GM23248 (cell line): ENCODE measurements at regions not wholly inside any gene's neighbourhood (a gene's known extent, or its start where the extent isn't known, plus 50 kb on each side); places are given as distances from the start of the nearest gene placed in this dataset.
"Not testable (repeated sequence)": the region's sequence is repeated elsewhere in the genome, so short reads cannot be mapped to it uniquely, and the experiment has no call there.

Source experiments
- DNase-seq: peaks from one replicate; pipeline ENCODE4 v3.0.0-alpha.2; 2015
- H2AFZ ChIP-seq: fragments of 200-600 bp; sonication (generic); 2 replicates; pipeline ENCODE4 v1.6.1; 2016; ENCODE audit warnings: antibody characterized with exemption
- H3F3A ChIP-seq: fragments of 200-600 bp; sonication (generic); 2 replicates; pipeline ENCODE4 v1.6.1; 2016; ENCODE audit warnings: mild to moderate bottlenecking, antibody characterized with exemption, mixed run types; ENCODE audit not compliant: insufficient read depth
- H3K27ac ChIP-seq: fragments of 200-600 bp; sonication (generic); 2 replicates; pipeline ENCODE4 v1.5.1; 2016; ENCODE audit warnings: mild to moderate bottlenecking
- H3K27me3 ChIP-seq: fragments of 200-600 bp; sonication (generic); replicated peaks from 2 replicates; pipeline ENCODE4 v1.6.1; 2016; ENCODE audit warnings: mild to moderate bottlenecking; ENCODE audit not compliant: insufficient read depth
- H3K36me3 ChIP-seq: fragments of 200-600 bp; sonication (generic); 2 replicates; pipeline ENCODE4 v1.6.1; 2016; ENCODE audit warnings: low read depth, mild to moderate bottlenecking
- H3K4me1 ChIP-seq: fragments of 200-600 bp; sonication (generic); 2 replicates; pipeline ENCODE4 v1.6.1; 2016; ENCODE audit warnings: mild to moderate bottlenecking; ENCODE audit not compliant: insufficient read depth
- H3K4me2 ChIP-seq: fragments of 200-600 bp; sonication (generic); one replicate; pipeline ENCODE4 v1.6.1; 2016; ENCODE audit warnings: mild to moderate bottlenecking; ENCODE audit not compliant: unreplicated experiment
- H3K4me3 ChIP-seq: fragments of 200-600 bp; sonication (generic); 2 replicates; pipeline ENCODE4 v1.5.1; 2016; ENCODE audit warnings: mild to moderate bottlenecking
- H3K79me2 ChIP-seq: fragments of 200-600 bp; sonication (generic); 2 replicates; pipeline ENCODE4 v1.6.1; 2016; ENCODE audit warnings: mild to moderate bottlenecking; ENCODE audit not compliant: insufficient read depth
- H3K9ac ChIP-seq: fragments of 200-600 bp; sonication (generic); 2 replicates; pipeline ENCODE4 v1.6.1; 2016; ENCODE audit warnings: mild to moderate bottlenecking
- H3K9me2 ChIP-seq: fragments of 200-600 bp; sonication (generic); 2 replicates; pipeline ENCODE4 v1.6.1; 2016; ENCODE audit warnings: mixed run types, mild to moderate bottlenecking, moderate library complexity; ENCODE audit not compliant: insufficient read depth
- H3K9me3 ChIP-seq: fragments of 200-600 bp; sonication (generic); one replicate; pipeline ENCODE4 v1.6.1; 2017; ENCODE audit warnings: low read depth
- H4K20me1 ChIP-seq: fragments of 200-600 bp; sonication (generic); 2 replicates; pipeline ENCODE4 v1.6.0; 2016; ENCODE audit not compliant: insufficient read depth
- EZH2 ChIP-seq: fragments of 200-600 bp; sonication (generic); IDR thresholded peaks from 2 replicates; pipeline ENCODE4 v1.6.1; 2018; ENCODE audit warnings: antibody characterized with exemption, mild to moderate bottlenecking; ENCODE audit not compliant: insufficient read depth, poor library complexity, severe bottlenecking
- EZH2phosphoT487 ChIP-seq: fragments of 200-600 bp; sonication (generic); IDR thresholded peaks from 2 replicates; pipeline ENCODE4 v1.6.1; 2018; ENCODE audit warnings: antibody characterized with exemption, moderate library complexity, mild to moderate bottlenecking, low read depth; ENCODE audit not compliant: insufficient read depth
- WGBS, 2 experiments: methylation state at CpG; one replicate each; pipeline ENCODE4 v1.1.6; 2015 to 2017; ENCODE audit warnings: low lambda C conversion rate in 2 of 2, low coverage in 1 of 2; ENCODE audit errors: missing lambda C conversion rate in 2 of 2; 5-methylcytosine and 5-hydroxymethylcytosine counted together
- in situ Hi-C: fragments of 300-500 bp; cut with MboI; formaldehyde crosslinking; loops from 2 replicates; pipeline ENCODE4 v1.15.0; 2020

- 37 to 41% methylated on average over 5 of the region's 5 CpGs for WGBS, 2 experiments
- no peaks in the 10 kb centered on the region for H3K27me3 ChIP-seq
- no peaks in the 10 kb centered on the region for H3K9me3 ChIP-seq
- DNase-seq = no peak
- peaks cover 4% of the 10 kb centered on the region for H3K4me1 ChIP-seq
- no peaks in the 10 kb centered on the region for H3F3A ChIP-seq
- no peak overlapping the region for H3K9ac ChIP-seq
- in situ Hi-C loops = no loop called here
- H3K36me3 ChIP-seq = no peaks in the 10 kb centered on the region
- H3K27ac ChIP-seq = no peak overlapping the region
- no peaks in the 10 kb centered on the region for H3K9me2 ChIP-seq
- no peak overlapping the region for H2AFZ ChIP-seq
- no peak overlapping the region for H3K4me2 ChIP-seq
- H4K20me1 ChIP-seq = no peaks in the 10 kb centered on the region
- H3K79me2 ChIP-seq = no peaks in the 10 kb centered on the region
- no peak overlapping the region for H3K4me3 ChIP-seq
- TF ChIP-seq EZH2 (no peak), EZH2phosphoT487 (no peak)
Observed at GRCh38 chr16:48958681-48959080, 323.0 kb downstream of the CBLN1 start.

- Histone ChIP-seq H3K4me1 (no peaks in the 10 kb centered on the region), H3K27me3 (no peaks in the 10 kb centered on the region), H3F3A (no peaks in the 10 kb centered on the region), H2AFZ (no peak overlapping the region), H3K79me2 (no peaks in the 10 kb centered on the region), H3K27ac (no peak overlapping the region), H3K36me3 (no peaks in the 10 kb centered on the region), H3K9me2 (no peaks in the 10 kb centered on the region), H3K4me3 (no peak overlapping the region), H3K4me2 (no peak overlapping the region), H3K9me3 (no peaks in the 10 kb centered on the region), H4K20me1 (no peaks in the 10 kb centered on the region), H3K9ac (no peak overlapping the region)
- WGBS, 2 experiments = 21 to 26% methylated on average over 4 of the region's 4 CpGs
- in situ Hi-C loops = no loop called here
- TF ChIP-seq EZH2phosphoT487 = no peak
- no peak for TF ChIP-seq EZH2
- no peak for DNase-seq
Observed at GRCh38 chr16:48956620-48957019, 325.0 kb downstream of the CBLN1 start.

GRCh38 chr16:48955837-48956236 is 325.8 kb downstream of the CBLN1 start:
- H3K27ac ChIP-seq = no peak overlapping the region
- H3K79me2 ChIP-seq = no peaks in the 10 kb centered on the region
- no peaks in the 10 kb centered on the region for H3K4me1 ChIP-seq
- H3K4me2 ChIP-seq = no peak overlapping the region
- DNase-seq = no peak
- H3K36me3 ChIP-seq = no peaks in the 10 kb centered on the region
- H3K27me3 ChIP-seq = no peaks in the 10 kb centered on the region
- WGBS, 2 experiments = 3 to 12% methylated on average over 3 of the region's 3 CpGs
- H3K9me3 ChIP-seq = no peaks in the 10 kb centered on the region
- in situ Hi-C loops = no loop called here
- no peaks in the 10 kb centered on the region for H3F3A ChIP-seq
- no peak overlapping the region for H3K4me3 ChIP-seq
- H3K9me2 ChIP-seq = no peaks in the 10 kb centered on the region
- H2AFZ ChIP-seq = no peak overlapping the region
- no peak for TF ChIP-seq EZH2
- no peak for TF ChIP-seq EZH2phosphoT487
- no peaks in the 10 kb centered on the region for H4K20me1 ChIP-seq
- H3K9ac ChIP-seq = no peak overlapping the region

GRCh38 chr16:48951621-48952125 is 330.0 kb downstream of the CBLN1 start:
- DNase-seq, H3K4me3 ChIP-seq, H4K20me1 ChIP-seq, H2AFZ ChIP-seq, H3K9me2 ChIP-seq, H3K36me3 ChIP-seq, H3K79me2 ChIP-seq, in situ Hi-C loops, H3K27ac ChIP-seq, H3K27me3 ChIP-seq, H3K4me2 ChIP-seq, H3F3A ChIP-seq, H3K9me3 ChIP-seq, H3K4me1 ChIP-seq, H3K9ac ChIP-seq: not testable (repeated sequence)
- 93% methylated on average over 14 of the region's 41 CpGs; no CpG with 5 or more reads in 1 of the 2 experiments for WGBS, 2 experiments

GRCh38 chr16:48950184-48950583 is 331.5 kb downstream of the CBLN1 start:
- in situ Hi-C loops = no loop called here
- no peak overlapping the region for H3K27ac ChIP-seq
- DNase-seq = no peak

More at GRCh38 chr16:48950184-48950583, 331.5 kb downstream of the CBLN1 start:
- no peaks in the 10 kb centered on the region for H3F3A ChIP-seq
- no peaks in the 10 kb centered on the region for H3K79me2 ChIP-seq
- no peaks in the 10 kb centered on the region for H3K4me1 ChIP-seq
- no peaks in the 10 kb centered on the region for H3K9me3 ChIP-seq
- H2AFZ ChIP-seq = no peak overlapping the region
- no peaks in the 10 kb centered on the region for H3K36me3 ChIP-seq
- no peak overlapping the region for H3K4me3 ChIP-seq
- TF ChIP-seq EZH2 = no peak
- no peak for TF ChIP-seq EZH2phosphoT487
- WGBS, 2 experiments = 58 to 64% methylated on average over 2 of the region's 2 CpGs
- no peak overlapping the region for H3K9ac ChIP-seq
- H4K20me1 ChIP-seq = no peaks in the 10 kb centered on the region
- no peaks in the 10 kb centered on the region for H3K9me2 ChIP-seq
- no peak overlapping the region for H3K4me2 ChIP-seq
- no peaks in the 10 kb centered on the region; the same call in 1 of the 2 replicates for H3K27me3 ChIP-seq
